ENCODE measurements at regions not wholly inside any gene's neighbourhood (a gene's known extent, or its start where the extent isn't known, plus 50 kb on each side); places are given as distances from the start of the nearest gene placed in this dataset.

DNA sequence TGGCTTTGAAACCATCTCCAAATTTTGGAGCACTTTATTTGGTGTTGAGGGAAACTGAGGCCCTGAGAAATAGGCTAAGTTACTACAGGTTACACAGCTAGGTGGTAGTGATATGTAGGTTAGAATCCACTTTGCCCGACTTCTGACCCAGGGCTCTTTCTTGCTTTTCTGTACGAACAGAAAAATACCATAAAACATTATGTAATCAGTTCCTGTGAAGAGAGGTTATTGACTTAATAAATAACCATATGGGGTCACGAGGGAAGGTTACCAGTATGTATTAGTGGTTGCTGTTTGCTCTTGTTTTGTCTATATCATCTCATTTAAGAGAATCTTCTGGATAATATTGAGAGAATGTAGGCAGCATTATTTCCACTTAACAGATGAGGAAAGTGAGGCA, 172.2 kb upstream of the MAF start:
- DNase-seq: no peak
- CTCF ChIA-PET: no interaction called here
- no peaks in the 10 kb centered on the region for H3K27me3 ChIP-seq (replicated peaks; ENCODE audit: control insufficient read depth, insufficient read depth, low read length)
- no TSS peak for BruUV-seq (replicated peaks)
- H3K4me3 ChIP-seq (ENCODE audit: low read depth, low read length): no peak overlapping the region
- H3K4me1 ChIP-seq: peaks cover 29% of the 10 kb centered on the region
- no peaks in the 10 kb centered on the region for H3K27me3 Mint-ChIP-seq (ENCODE audit: insufficient read depth, unreplicated experiment)
- H3K36me3 Mint-ChIP-seq (ENCODE audit: insufficient read depth, unreplicated experiment): peaks cover 14% of the 10 kb centered on the region
- no peak overlapping the region for H3K27ac Mint-ChIP-seq (ENCODE audit: unreplicated experiment)
- intact Hi-C loops (cut with micrococcal nuclease; ENCODE audit: unreplicated experiment): loop anchor here (5.0 to 10.0 kb wide), 2 partner anchors 215 to 618 kb away; no protein-coding TSS in a partner anchor
- no peaks in the 10 kb centered on the region for H3K36me3 ChIP-seq (ENCODE audit: control insufficient read depth, insufficient read depth, low read length)
- no peaks in the 10 kb centered on the region for H3K9me3 ChIP-seq
- peaks cover 39% of the 10 kb centered on the region for H3K4me1 Mint-ChIP-seq (ENCODE audit: low read depth, unreplicated experiment)
- POLR2A ChIA-PET: no interaction called here
- TF ChIP-seq, protein P1, sequence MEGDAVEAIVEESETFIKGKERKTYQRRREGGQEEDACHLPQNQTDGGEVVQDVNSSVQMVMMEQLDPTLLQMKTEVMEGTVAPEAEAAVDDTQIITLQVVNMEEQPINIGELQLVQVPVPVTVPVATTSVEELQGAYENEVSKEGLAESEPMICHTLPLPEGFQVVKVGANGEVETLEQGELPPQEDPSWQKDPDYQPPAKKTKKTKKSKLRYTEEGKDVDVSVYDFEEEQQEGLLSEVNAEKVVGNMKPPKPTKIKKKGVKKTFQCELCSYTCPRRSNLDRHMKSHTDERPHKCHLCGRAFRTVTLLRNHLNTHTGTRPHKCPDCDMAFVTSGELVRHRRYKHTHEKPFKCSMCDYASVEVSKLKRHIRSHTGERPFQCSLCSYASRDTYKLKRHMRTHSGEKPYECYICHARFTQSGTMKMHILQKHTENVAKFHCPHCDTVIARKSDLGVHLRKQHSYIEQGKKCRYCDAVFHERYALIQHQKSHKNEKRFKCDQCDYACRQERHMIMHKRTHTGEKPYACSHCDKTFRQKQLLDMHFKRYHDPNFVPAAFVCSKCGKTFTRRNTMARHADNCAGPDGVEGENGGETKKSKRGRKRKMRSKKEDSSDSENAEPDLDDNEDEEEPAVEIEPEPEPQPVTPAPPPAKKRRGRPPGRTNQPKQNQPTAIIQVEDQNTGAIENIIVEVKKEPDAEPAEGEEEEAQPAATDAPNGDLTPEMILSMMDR (IDR thresholded peaks at IDR 0.05; ENCODE audit: insufficient read depth in 1 of 2, low read depth in 1 of 2, low read length in 1 of 2, severe bottlenecking in 1 of 2, unreplicated experiment in 1 of 2): no peak
- H3K9me3 Mint-ChIP-seq (ENCODE audit: unreplicated experiment): no peaks in the 10 kb centered on the region
- no peak overlapping the region for H3K4me3 Mint-ChIP-seq (ENCODE audit: unreplicated experiment)

DNA sequence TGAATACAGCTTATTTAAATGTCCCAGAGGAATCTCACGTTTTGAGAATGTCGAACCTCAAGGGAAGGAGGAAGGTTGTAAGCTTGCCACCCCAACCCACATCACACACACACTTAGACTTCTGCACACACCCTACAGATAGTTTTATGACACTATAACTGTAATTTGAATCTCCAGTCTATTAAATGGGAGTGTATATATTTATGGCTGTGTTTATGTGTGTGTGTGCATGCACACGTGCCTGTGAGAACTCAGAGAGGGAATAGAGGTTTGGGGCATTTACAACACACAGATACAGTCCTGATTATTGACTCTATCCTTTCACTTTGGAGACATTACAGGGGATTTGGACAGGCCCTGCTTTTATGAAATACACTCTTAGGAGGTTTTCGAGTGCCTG, 171.5 kb upstream of the MAF start:
- Histone ChIP-seq H3K27me3 (replicated peaks; ENCODE audit: control insufficient read depth, insufficient read depth, low read length) (no peaks in the 10 kb centered on the region), H3K9me3 (no peaks in the 10 kb centered on the region), H3K4me3 (ENCODE audit: low read depth, low read length) (no peak overlapping the region), H3K36me3 (ENCODE audit: control insufficient read depth, insufficient read depth, low read length) (no peaks in the 10 kb centered on the region), H3K4me1 (peaks cover 36% of the 10 kb centered on the region)
- Mint-ChIP-seq H3K36me3 (ENCODE audit: insufficient read depth, unreplicated experiment) (peaks cover 14% of the 10 kb centered on the region), H3K4me1 (ENCODE audit: low read depth, unreplicated experiment) (peaks cover 42% of the 10 kb centered on the region), H3K27me3 (ENCODE audit: insufficient read depth, unreplicated experiment) (no peaks in the 10 kb centered on the region), H3K9me3 (ENCODE audit: unreplicated experiment) (no peaks in the 10 kb centered on the region), H3K27ac (ENCODE audit: unreplicated experiment) (no peak overlapping the region), H3K4me3 (ENCODE audit: unreplicated experiment) (no peak overlapping the region)
- POLR2A ChIA-PET: no interaction called here
- CTCF ChIA-PET: no interaction called here
- TF ChIP-seq, protein P1 (IDR thresholded peaks at IDR 0.05; ENCODE audit: insufficient read depth in 1 of 2, low read depth in 1 of 2, low read length in 1 of 2, severe bottlenecking in 1 of 2, unreplicated experiment in 1 of 2): no peak
- no TSS peak for BruUV-seq (replicated peaks)
- DNase-seq: no peak
- intact Hi-C loops (cut with micrococcal nuclease; ENCODE audit: unreplicated experiment): loop anchor here (5.0 to 10.0 kb wide), 2 partner anchors 215 to 617 kb away; no protein-coding TSS in a partner anchor

DNA sequence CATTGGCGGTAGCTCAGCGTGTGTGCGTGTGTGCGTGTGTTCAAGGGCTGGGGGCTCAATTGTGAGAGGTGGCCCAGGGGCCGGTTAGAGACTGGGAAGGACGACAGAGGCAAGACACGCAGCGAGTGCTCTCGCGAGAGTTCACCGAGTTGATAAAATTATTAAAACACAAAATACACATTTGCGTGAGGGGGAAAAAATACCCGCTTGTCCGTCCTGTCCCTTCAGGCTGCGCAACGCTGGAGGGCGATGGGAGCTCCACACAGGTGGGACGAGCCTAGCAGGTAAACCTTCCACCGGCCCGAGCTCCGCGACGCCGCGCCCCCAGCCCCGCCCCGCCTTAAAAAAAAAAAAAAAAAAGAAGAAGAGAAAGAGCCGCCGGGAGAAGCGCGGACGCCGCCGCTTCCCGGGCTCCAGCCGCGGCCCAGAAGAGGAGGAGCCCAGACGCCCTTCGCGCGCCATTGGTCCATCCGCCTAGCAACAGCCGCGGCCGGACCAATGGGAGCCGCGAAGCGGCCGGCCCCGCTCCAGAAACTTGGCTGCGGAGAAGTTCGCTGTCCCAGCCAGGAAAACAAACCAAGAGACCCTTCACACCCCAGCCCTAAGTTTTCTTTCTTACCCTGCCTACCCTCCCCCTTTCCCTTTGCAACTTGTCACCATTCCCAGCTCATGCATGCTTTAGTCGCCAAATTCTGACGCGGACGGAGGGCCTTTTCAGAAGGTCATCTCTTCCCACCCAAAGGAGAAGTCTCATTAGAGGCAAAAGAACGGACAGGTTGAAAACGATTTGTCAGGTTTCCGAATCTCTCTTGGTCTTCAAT, 169.9 kb upstream of the MAF start:
- BruUV-seq (replicated peaks): no TSS peak
- TF ChIP-seq, protein P1 (IDR thresholded peaks at IDR 0.05; ENCODE audit: insufficient read depth in 1 of 2, low read depth in 1 of 2, low read length in 1 of 2, severe bottlenecking in 1 of 2, unreplicated experiment in 1 of 2): peak in 1 of 2 experiments; percentile 26
- H3K4me1 ChIP-seq: peaks cover 43% of the 10 kb centered on the region
- Mint-ChIP-seq H3K27me3 (ENCODE audit: insufficient read depth, unreplicated experiment) (no peaks in the 10 kb centered on the region), H3K36me3 (ENCODE audit: insufficient read depth, unreplicated experiment) (peaks cover 14% of the 10 kb centered on the region), H3K4me1 (ENCODE audit: low read depth, unreplicated experiment) (peaks cover 35% of the 10 kb centered on the region), H3K27ac (ENCODE audit: unreplicated experiment) (peak overlapping the region; percentile 99), H3K4me3 (ENCODE audit: unreplicated experiment) (peak overlapping the region; percentile 88), H3K9me3 (ENCODE audit: unreplicated experiment) (no peaks in the 10 kb centered on the region)
- POLR2A ChIA-PET: interaction anchor here (0.7 to 1.0 kb wide), 4 partner anchors 9 to 83 kb away, joined by 3 to 5 read pairs (median 4); no protein-coding TSS in a partner anchor
- CTCF ChIA-PET: interaction anchor here (0.6 to 2.5 kb wide), 9 partner anchors 18 to 1647 kb away, joined by 3 to 16 read pairs (median 4); no protein-coding TSS in a partner anchor
- no peaks in the 10 kb centered on the region for H3K36me3 ChIP-seq (ENCODE audit: control insufficient read depth, insufficient read depth, low read length)
- intact Hi-C loops (cut with micrococcal nuclease; ENCODE audit: unreplicated experiment): loop anchor here (1.0 to 10.0 kb wide), 3 partner anchors 11 to 616 kb away; no protein-coding TSS in a partner anchor
- H3K4me3 ChIP-seq (ENCODE audit: low read depth, low read length): peak overlapping the region; percentile 61
- DNase-seq: peak; percentile 94
- no peaks in the 10 kb centered on the region for H3K27me3 ChIP-seq (replicated peaks; ENCODE audit: control insufficient read depth, insufficient read depth, low read length)
- no peaks in the 10 kb centered on the region for H3K9me3 ChIP-seq

Data from Caco-2 (cell line).